ENCODE measurements at regions not wholly inside any gene's neighbourhood (a gene's known extent, or its start where the extent isn't known, plus 50 kb on each side); places are given as distances from the start of the nearest gene placed in this dataset.
"Not testable (repeated sequence)": the region's sequence is repeated elsewhere in the genome, so short reads cannot be mapped to it uniquely, and the experiment has no call there.

GRCh38 chr12:46884362-46884761 lies 58.6 kb upstream of the SLC38A4 start:
- no peak for DNase-seq

- DNase-seq, result no peak
Observed at GRCh38 chr12:46886541-46887041, 60.8 kb upstream of the SLC38A4 start.

- no peak for DNase-seq
Observed at GRCh38 chr12:46887870-46888269, 62.1 kb upstream of the SLC38A4 start.

- no peak for DNase-seq
Observed at GRCh38 chr12:46888568-46888967, 62.8 kb upstream of the SLC38A4 start.

- no peak for DNase-seq
Observed at GRCh38 chr12:46891306-46891705, 65.5 kb upstream of the SLC38A4 start.

GRCh38 chr12:46892034-46892705 lies 66.4 kb upstream of the SLC38A4 start:
- DNase-seq, result no peak

GRCh38 chr12:46892887-46893286 lies 67.1 kb upstream of the SLC38A4 start:
- no peak for DNase-seq

- no peak for DNase-seq
Observed at GRCh38 chr12:46893434-46893833, 67.6 kb upstream of the SLC38A4 start.

- DNase-seq, result no peak
Observed at GRCh38 chr12:46895726-46896125, 69.9 kb upstream of the SLC38A4 start.

GRCh38 chr12:46896680-46897079 lies 70.9 kb upstream of the SLC38A4 start:
- no peak for DNase-seq

- DNase-seq, result no peak
Observed at GRCh38 chr12:46898152-46898931, 72.5 kb upstream of the SLC38A4 start.

- DNase-seq, result no peak
Observed at GRCh38 chr12:46898989-46899388, 73.2 kb upstream of the SLC38A4 start.

- no peak for DNase-seq
Observed at GRCh38 chr12:46900734-46901463, 75.1 kb upstream of the SLC38A4 start.

GRCh38 chr12:46901464-46902205 lies 75.8 kb upstream of the SLC38A4 start:
- no peak for DNase-seq

GRCh38 chr12:46903058-46903457 lies 77.3 kb upstream of the SLC38A4 start:
- no peak for DNase-seq

- no peak for DNase-seq
Observed at GRCh38 chr12:46904406-46905238, 78.8 kb upstream of the SLC38A4 start.

- not testable (repeated sequence) for DNase-seq
Observed at GRCh38 chr12:46905239-46905627, 79.4 kb upstream of the SLC38A4 start.

GRCh38 chr12:46907791-46908190 lies 82.0 kb upstream of the SLC38A4 start:
- no peak for DNase-seq

GRCh38 chr12:46908236-46908935 lies 82.6 kb upstream of the SLC38A4 start:
- DNase-seq, result no peak

- no peak for DNase-seq
Observed at GRCh38 chr12:46908936-46909635, 83.3 kb upstream of the SLC38A4 start.

GRCh38 chr12:46910830-46911229 lies 85.0 kb upstream of the SLC38A4 start:
- DNase-seq, result no peak
